Fibroblast of lung (primary cell): ENCODE measurements at regions not wholly inside any gene's neighbourhood (a gene's known extent, or its start where the extent isn't known, plus 50 kb on each side); places are given as distances from the start of the nearest gene placed in this dataset.

Source experiments
- DNase-seq, 2 donors: peaks; one replicate each; pipeline versions ENCODE4 v3.0.0 to v3.0.0-alpha.2; 2010; ENCODE audit warnings: low read depth in 2 of 2
- H2AFZ ChIP-seq: 2 replicates; pipeline ENCODE4 v1.5.1; 2012; ENCODE audit warnings: low read length, control low read depth, inconsistent platforms
- H3K27ac ChIP-seq: 2 replicates; pipeline ENCODE4 v1.5.1; 2011; ENCODE audit warnings: low read length, control low read depth; ENCODE audit not compliant: insufficient read depth
- H3K27me3 ChIP-seq: 2 replicates; pipeline ENCODE4 v1.5.1; 2011; ENCODE audit warnings: mild to moderate bottlenecking, low read length; ENCODE audit not compliant: control insufficient read depth, insufficient read depth
- H3K36me3 ChIP-seq: 2 replicates; pipeline ENCODE4 v1.5.1; 2011; ENCODE audit warnings: low read length; ENCODE audit not compliant: control insufficient read depth, insufficient read depth
- H3K4me1 ChIP-seq: 2 replicates; pipeline ENCODE4 v1.5.1; 2011; ENCODE audit warnings: low read length; ENCODE audit not compliant: control insufficient read depth, insufficient read depth; ENCODE audit errors: extremely low read depth
- H3K4me2 ChIP-seq: 2 replicates; pipeline ENCODE4 v1.5.1; 2011; ENCODE audit warnings: low read length, control low read depth; ENCODE audit not compliant: insufficient read depth; ENCODE audit errors: extremely low read depth
- H3K4me3 ChIP-seq, 4 experiments: fragments of 200-600 bp in 1 of 4; sonication (generic) in 1 of 4; replicated peaks in 1 of 4; 2 replicates each; pipeline ENCODE4 v1.5.1; 2011 to 2016; ENCODE audit warnings: low read length in 4 of 4, low read depth in 3 of 4, mild to moderate bottlenecking in 3 of 4, control low read depth in 2 of 4, inconsistent platforms in 1 of 4, mixed read lengths in 1 of 4; ENCODE audit not compliant: insufficient read depth in 1 of 4; ENCODE audit errors: control extremely low read depth in 1 of 4
- H3K79me2 ChIP-seq: 2 replicates; pipeline ENCODE4 v1.5.1; 2012; ENCODE audit warnings: mild to moderate bottlenecking, low read length, inconsistent platforms; ENCODE audit not compliant: control insufficient read depth, insufficient read depth
- H3K9ac ChIP-seq: 2 replicates; pipeline ENCODE4 v1.5.1; 2011; ENCODE audit warnings: mild to moderate bottlenecking, low read length, control low read depth; ENCODE audit not compliant: insufficient read depth
- H3K9me3 ChIP-seq: 2 replicates; pipeline ENCODE4 v1.5.1; 2012; ENCODE audit warnings: low read depth, low read length; ENCODE audit not compliant: control insufficient read depth, insufficient read depth
- H4K20me1 ChIP-seq: 2 replicates; pipeline ENCODE4 v1.5.1; 2011; ENCODE audit warnings: low read length; ENCODE audit not compliant: control insufficient read depth, insufficient read depth; ENCODE audit errors: extremely low read depth
- CTCF ChIP-seq, 2 donors: IDR thresholded peaks in 1 of 2; conservative IDR thresholded peaks in 1 of 2; 1 replicate in 1 of 2; 2 replicates in 1 of 2; pipeline ENCODE4 v1.5.1; 2011 to 2012; ENCODE audit warnings: low read length in 2 of 2, control low read depth in 1 of 2, inconsistent platforms in 1 of 2, low read depth in 1 of 2, mild to moderate bottlenecking in 1 of 2
- EZH2 ChIP-seq: IDR thresholded peaks from 2 replicates; pipeline ENCODE4 v1.5.1; 2012; ENCODE audit warnings: low read length, control low read depth, mild to moderate bottlenecking; ENCODE audit errors: missing control alignments

- no peaks in the 10 kb centered on the region for H3K9me3 ChIP-seq
- H2AFZ ChIP-seq, result no peak overlapping the region
- H3K4me2 ChIP-seq, result no peak overlapping the region
- H3K27ac ChIP-seq, result no peak overlapping the region
- peak in 1 of 2 donors; percentile 61 for DNase-seq
- H3K27me3 ChIP-seq, result no peaks in the 10 kb centered on the region
- no peak overlapping the region for H3K4me3 ChIP-seq
- no peaks in the 10 kb centered on the region for H3K79me2 ChIP-seq
- no peaks in the 10 kb centered on the region for H3K36me3 ChIP-seq
- no peaks in the 10 kb centered on the region for H4K20me1 ChIP-seq
- no peaks in the 10 kb centered on the region for H3K4me1 ChIP-seq
- no peak overlapping the region for H3K9ac ChIP-seq
- TF ChIP-seq CTCF (conservative IDR thresholded peaks at IDR 0.05 in 1 of 2, IDR thresholded peaks at IDR 0.05 in 1 of 2; ENCODE audit: low read depth in 1 of 2, low read length in 2 of 2) (no peak), EZH2 (no peak)
Observed at GRCh38 chr6:144725736-144726522, 440.8 kb downstream of the UTRN start.

GRCh38 chr6:144728804-144729203, 443.7 kb downstream of the UTRN start:
- Histone ChIP-seq H3K9me3 (no peaks in the 10 kb centered on the region), H3K79me2 (no peaks in the 10 kb centered on the region), H3K4me1 (no peaks in the 10 kb centered on the region), H3K36me3 (no peaks in the 10 kb centered on the region), H3K9ac (no peak overlapping the region), H3K4me2 (no peak overlapping the region), H4K20me1 (no peaks in the 10 kb centered on the region), H3K27ac (no peak overlapping the region), H2AFZ (no peak overlapping the region), H3K4me3 (no peak overlapping the region), H3K27me3 (no peaks in the 10 kb centered on the region)
- no peak for DNase-seq
- no peak for TF ChIP-seq CTCF (conservative IDR thresholded peaks at IDR 0.05 in 1 of 2, IDR thresholded peaks at IDR 0.05 in 1 of 2; ENCODE audit: low read depth in 1 of 2, low read length in 2 of 2)
- no peak for TF ChIP-seq EZH2

- H3K9me3 ChIP-seq, result no peaks in the 10 kb centered on the region
- peaks cover 2% of the 10 kb centered on the region for H3K36me3 ChIP-seq
- no peaks in the 10 kb centered on the region for H3K79me2 ChIP-seq
- no peak for DNase-seq
- no peak overlapping the region for H3K4me3 ChIP-seq
- H3K4me1 ChIP-seq, result no peaks in the 10 kb centered on the region
- H3K27me3 ChIP-seq, result no peaks in the 10 kb centered on the region
- no peak overlapping the region for H3K4me2 ChIP-seq
- no peak overlapping the region for H3K9ac ChIP-seq
- no peak for TF ChIP-seq EZH2
- no peak for TF ChIP-seq CTCF (conservative IDR thresholded peaks at IDR 0.05 in 1 of 2, IDR thresholded peaks at IDR 0.05 in 1 of 2; ENCODE audit: low read depth in 1 of 2, low read length in 2 of 2)
- H4K20me1 ChIP-seq, result no peaks in the 10 kb centered on the region
- no peak overlapping the region for H2AFZ ChIP-seq
- H3K27ac ChIP-seq, result no peak overlapping the region
Observed at GRCh38 chr6:144729502-144729901, 444.4 kb downstream of the UTRN start.
